Large intestine (tissue), 3 donors: ENCODE measurements at regions not wholly inside any gene's neighbourhood (a gene's known extent, or its start where the extent isn't known, plus 50 kb on each side); places are given as distances from the start of the nearest gene placed in this dataset.

Experiments
- DNase-seq, 2 donors: peaks; one replicate each; pipeline versions ENCODE4 v3.0.0 to v3.0.0-alpha.2; 2013
- H3K27ac ChIP-seq: one replicate; pipeline ENCODE4 v1.5.1; 2013; ENCODE audit warnings: low read length
- H3K27me3 ChIP-seq: 2 replicates; pipeline ENCODE4 v1.6.1; 2013; ENCODE audit warnings: low read length; ENCODE audit not compliant: control insufficient read depth, insufficient read depth
- H3K36me3 ChIP-seq: 2 replicates; pipeline ENCODE4 v1.6.1; 2013; ENCODE audit warnings: low read length; ENCODE audit not compliant: control insufficient read depth, insufficient read depth
- H3K4me1 ChIP-seq: one replicate; pipeline ENCODE4 v1.6.1; 2013; ENCODE audit warnings: low read length; ENCODE audit not compliant: control insufficient read depth, insufficient read depth
- H3K4me3 ChIP-seq: one replicate; pipeline ENCODE4 v1.5.1; 2013; ENCODE audit warnings: low read length
- H3K9me3 ChIP-seq: one replicate; pipeline ENCODE4 v1.6.1; 2013; ENCODE audit warnings: mild to moderate bottlenecking, low read depth, low read length, moderate library complexity; ENCODE audit not compliant: control insufficient read depth
- WGBS: methylation state at CpG from one replicate; pipeline ENCODE4 v1.1.5; 2013; ENCODE audit warnings: low lambda C conversion rate; ENCODE audit not compliant: insufficient coverage; 5-methylcytosine and 5-hydroxymethylcytosine counted together

DNA sequence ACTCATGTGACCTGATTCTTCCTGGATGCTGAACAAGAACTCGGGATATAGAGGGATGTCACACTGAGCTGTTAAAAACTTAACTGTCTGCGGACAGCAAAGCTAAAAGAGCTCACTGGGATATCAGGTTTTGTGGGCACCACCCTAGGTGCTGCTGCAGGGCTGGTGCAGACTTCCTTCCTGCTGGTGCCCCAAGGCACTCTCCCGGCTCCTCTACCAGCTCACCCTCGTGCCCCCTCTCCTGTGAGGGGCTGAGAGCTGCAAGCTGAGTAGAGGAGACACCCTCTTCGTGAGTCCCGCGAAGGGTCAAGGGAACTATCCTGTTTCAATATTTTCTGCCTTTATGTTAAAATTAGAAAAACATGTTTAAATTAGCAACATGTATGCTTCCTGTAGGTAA is 1475.7 kb downstream of the EFNB2 start:
- no peaks in the 10 kb centered on the region for H3K4me1 ChIP-seq
- H3K27ac ChIP-seq, result no peak overlapping the region
- H3K36me3 ChIP-seq, result no peaks in the 10 kb centered on the region
- no peak for DNase-seq
- H3K4me3 ChIP-seq, result no peak overlapping the region
- H3K9me3 ChIP-seq, result no peaks in the 10 kb centered on the region
- WGBS, result no CpG with 5 or more reads among the region's 7 CpGs
- H3K27me3 ChIP-seq, result no peaks in the 10 kb centered on the region

DNA sequence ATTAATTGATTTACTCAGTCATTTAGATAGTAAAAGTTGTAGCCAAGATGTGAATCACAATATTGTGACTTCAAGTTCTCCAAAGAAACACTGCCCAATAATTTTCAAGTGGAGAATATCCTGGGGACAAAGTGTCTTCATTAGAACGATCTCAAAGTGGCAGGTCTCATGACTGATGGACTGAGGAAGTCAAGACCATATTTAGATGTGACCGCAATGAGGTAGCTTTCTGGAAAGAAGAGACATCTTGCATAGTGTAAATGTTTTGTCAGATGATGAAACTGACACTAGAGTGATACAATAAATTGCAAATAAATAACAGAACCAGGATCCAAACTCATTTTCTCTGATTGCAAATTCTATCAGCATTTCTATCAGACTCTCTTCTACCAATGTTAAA is 1476.9 kb downstream of the EFNB2 start:
- 100% methylated on average over 1 of the region's 2 CpGs for WGBS
- Histone ChIP-seq H3K27me3 (no peaks in the 10 kb centered on the region), H3K27ac (no peak overlapping the region), H3K4me3 (no peak overlapping the region), H3K36me3 (no peaks in the 10 kb centered on the region), H3K9me3 (no peaks in the 10 kb centered on the region), H3K4me1 (no peaks in the 10 kb centered on the region)
- DNase-seq, result no peak

DNA sequence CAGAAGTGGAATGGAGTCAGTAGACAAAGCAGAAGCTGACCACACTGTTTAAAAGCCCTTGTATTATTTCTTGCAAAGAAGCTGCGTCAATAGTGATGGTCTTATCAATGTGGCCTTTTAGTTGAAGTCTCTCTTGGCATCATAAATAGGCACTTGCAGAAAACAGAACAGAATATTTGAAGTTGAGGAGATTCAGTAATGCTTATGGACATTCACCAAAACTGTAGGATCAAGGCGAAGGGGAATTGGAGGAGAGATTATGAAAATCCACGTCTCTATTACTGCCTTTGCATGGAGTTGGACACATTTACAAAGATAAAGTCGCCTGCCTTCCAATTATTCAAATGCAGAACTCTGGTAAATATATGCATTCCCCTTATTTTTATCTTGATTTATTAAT is 1482.8 kb downstream of the EFNB2 start:
- no peaks in the 10 kb centered on the region for H3K9me3 ChIP-seq
- H3K4me1 ChIP-seq, result no peaks in the 10 kb centered on the region
- no peak overlapping the region for H3K27ac ChIP-seq
- no peak overlapping the region for H3K4me3 ChIP-seq
- no peaks in the 10 kb centered on the region for H3K27me3 ChIP-seq
- DNase-seq, result no peak
- no peaks in the 10 kb centered on the region for H3K36me3 ChIP-seq
- 100% methylated on average over 1 of the region's 4 CpGs for WGBS

DNA sequence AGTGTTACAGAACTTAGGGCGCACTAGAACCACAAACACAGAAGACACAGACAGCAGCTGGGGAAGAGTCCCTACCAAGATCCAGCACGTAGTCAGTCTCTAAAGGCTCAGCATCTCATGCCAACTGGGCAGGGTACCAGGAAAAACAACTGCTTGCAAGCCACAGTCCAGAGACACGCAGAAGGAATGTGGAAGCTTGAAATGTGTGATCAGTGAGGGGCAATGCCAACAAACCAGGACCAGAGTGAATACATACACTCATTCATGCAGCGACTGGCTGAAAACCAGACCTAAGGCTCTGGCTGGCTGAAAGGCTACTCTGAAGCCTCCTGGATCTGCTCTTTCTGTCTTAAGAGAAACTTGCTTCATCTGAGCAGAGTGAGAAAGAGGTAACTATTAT is 1484.8 kb downstream of the EFNB2 start:
- H3K27me3 ChIP-seq, result no peaks in the 10 kb centered on the region

DNA sequence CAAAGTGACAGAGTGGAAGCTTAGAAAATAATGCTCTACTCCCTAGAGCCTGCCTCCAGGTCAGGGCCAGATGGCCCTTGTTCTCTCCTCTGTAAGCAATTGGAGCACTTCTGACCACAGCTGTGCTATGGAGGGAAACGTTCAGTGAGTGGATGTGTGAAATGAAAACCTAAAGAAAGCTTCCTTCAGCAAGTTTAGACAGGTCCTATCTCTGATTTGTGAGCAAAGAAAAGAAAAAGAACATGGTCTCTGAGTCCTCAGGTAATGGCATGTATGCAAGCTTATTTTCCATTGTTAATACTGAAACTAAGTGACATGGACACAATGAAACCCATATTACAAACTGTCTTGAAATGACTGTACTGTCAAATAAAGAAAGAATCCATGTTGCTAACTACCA is 1486.8 kb downstream of the EFNB2 start:
- H3K27ac ChIP-seq, result no peak overlapping the region
- no peaks in the 10 kb centered on the region for H3K36me3 ChIP-seq
- no peaks in the 10 kb centered on the region for H3K4me1 ChIP-seq
- no peaks in the 10 kb centered on the region for H3K27me3 ChIP-seq
- no peak overlapping the region for H3K4me3 ChIP-seq
- no CpG with 5 or more reads among the region's 1 CpG for WGBS
- no peak for DNase-seq
- no peaks in the 10 kb centered on the region for H3K9me3 ChIP-seq

More for the DNA sequence above, 1484.8 kb downstream of the EFNB2 start:
- Histone ChIP-seq H3K9me3 (no peaks in the 10 kb centered on the region), H3K4me1 (no peaks in the 10 kb centered on the region), H3K36me3 (no peaks in the 10 kb centered on the region), H3K4me3 (no peak overlapping the region), H3K27ac (no peak overlapping the region)
- WGBS, result no CpG with 5 or more reads among the region's 4 CpGs
- DNase-seq, result no peak

DNA sequence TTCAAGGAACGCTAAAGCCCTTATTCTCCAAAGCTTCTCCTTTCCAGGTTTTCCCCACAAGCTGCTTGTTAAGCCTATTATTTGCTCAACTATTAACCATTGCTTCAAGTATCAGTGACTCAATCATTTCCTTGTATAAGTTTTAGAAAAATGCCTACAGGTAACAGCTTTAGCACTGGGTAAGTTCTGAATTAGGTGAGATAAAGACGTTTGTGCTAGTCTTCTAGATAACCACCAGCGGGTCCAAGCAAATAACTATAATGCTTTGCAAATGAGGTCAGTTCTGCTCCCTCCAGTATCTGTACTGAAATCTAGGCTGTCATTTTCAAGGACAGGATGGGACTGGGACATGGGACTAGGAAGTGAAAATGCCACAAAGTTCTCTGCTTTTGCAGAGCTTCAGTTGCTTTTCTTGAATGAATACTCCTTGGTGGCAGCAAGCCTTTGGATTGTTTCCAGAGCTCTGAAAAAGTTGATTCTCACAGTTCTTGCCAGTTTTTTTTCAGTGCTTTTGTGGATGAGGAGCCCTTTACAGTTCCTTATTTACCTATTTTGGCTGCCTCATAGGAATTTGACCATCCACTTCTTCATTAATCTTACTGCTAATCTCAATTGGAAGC is 1487.7 kb downstream of the EFNB2 start:
- Histone ChIP-seq H3K4me1 (no peaks in the 10 kb centered on the region), H3K36me3 (no peaks in the 10 kb centered on the region), H3K4me3 (no peak overlapping the region), H3K9me3 (no peaks in the 10 kb centered on the region), H3K27ac (no peak overlapping the region), H3K27me3 (no peaks in the 10 kb centered on the region)
- no peak for DNase-seq
- WGBS, result no CpG with 5 or more reads among the region's 3 CpGs

DNA sequence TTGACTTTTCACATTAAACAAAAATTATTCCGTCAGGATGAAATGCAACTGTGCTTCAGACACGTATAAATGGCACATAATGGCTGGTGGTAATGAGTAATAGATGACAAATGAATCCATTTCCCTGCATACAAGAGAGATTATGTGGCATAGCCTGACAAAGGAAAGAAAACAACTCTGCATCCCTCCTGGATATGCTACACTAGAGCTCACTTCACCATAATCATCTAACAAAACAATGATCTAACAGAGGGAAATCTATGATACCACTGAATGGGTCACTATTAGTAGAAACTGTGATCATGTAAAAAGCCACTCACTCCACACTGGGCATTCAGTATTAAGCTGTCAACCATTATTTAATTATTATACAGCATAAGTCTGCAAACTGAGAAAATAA is 1498.4 kb downstream of the EFNB2 start:
- Histone ChIP-seq H3K4me3 (no peak overlapping the region), H3K4me1 (no peaks in the 10 kb centered on the region), H3K36me3 (no peaks in the 10 kb centered on the region), H3K9me3 (no peaks in the 10 kb centered on the region), H3K27me3 (no peaks in the 10 kb centered on the region), H3K27ac (no peak overlapping the region)
- DNase-seq, result no peak
- WGBS, result 94% methylated on average over 2 of the region's 2 CpGs

DNA sequence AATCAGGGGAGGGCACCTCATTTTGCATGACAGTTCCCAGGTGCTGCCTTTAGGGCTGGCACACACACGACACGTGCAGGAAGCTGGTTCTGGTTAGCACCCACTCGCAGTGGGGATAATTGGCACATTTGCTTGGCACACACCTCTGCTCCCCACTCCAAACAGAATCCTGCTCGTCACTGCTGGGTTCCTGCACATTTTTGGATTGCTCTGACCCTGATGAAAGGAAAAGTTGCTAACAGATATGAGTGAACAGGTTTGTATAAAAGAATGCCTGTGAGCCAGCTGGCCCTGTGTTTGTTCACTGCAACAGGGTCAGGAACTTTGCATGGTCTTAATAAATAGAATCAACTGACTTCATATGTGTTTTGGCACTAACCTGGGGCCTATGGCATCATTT is 1500.4 kb downstream of the EFNB2 start:
- Histone ChIP-seq H3K4me1 (no peaks in the 10 kb centered on the region), H3K36me3 (no peaks in the 10 kb centered on the region), H3K27ac (no peak overlapping the region), H3K27me3 (no peaks in the 10 kb centered on the region), H3K4me3 (no peak overlapping the region), H3K9me3 (no peaks in the 10 kb centered on the region)
- DNase-seq, result no peak
- WGBS, result no CpG with 5 or more reads among the region's 4 CpGs

DNA sequence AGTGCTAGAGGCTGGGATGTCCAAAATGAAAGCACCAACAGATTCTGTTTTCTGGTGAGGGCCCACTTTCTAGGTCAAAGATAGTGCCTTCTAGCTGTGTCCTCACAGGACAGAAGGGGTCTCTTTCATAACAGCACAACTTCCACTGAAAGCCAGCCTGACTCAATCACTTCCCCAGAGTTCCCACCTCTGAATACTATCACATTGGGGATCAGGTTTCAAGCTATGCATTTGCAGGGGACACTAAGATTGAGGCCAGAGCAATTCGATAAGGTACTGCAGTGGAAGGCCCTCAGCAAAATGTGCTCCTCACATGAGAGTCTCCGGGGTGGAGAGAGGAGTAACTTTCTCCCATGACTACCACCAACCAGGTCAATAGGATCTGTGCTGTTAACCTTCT is 1501.5 kb downstream of the EFNB2 start:
- WGBS, result no CpG with 5 or more reads among the region's 2 CpGs
- no peak for DNase-seq
- Histone ChIP-seq H3K9me3 (no peaks in the 10 kb centered on the region), H3K27ac (no peak overlapping the region), H3K27me3 (no peaks in the 10 kb centered on the region), H3K4me1 (no peaks in the 10 kb centered on the region), H3K36me3 (no peaks in the 10 kb centered on the region), H3K4me3 (no peak overlapping the region)

DNA sequence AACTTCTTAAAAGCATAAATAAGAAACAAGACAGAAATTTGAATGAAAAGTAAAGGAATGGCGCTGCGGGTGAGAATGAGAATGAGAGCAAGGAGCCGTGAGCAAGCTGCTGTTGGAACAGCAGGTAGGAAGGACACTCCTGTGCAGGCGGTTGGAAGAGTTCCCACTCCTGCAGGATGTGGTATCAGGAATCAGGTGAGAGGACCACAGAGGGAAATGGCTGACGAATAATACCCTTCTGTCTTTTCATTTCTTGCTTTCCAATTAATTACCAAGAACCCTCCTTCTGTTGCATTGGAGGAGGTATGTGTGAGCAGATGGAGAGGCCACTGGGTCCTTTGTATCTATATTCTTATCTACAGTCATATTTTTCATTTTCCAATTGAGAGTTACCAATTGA is 1504.2 kb downstream of the EFNB2 start:
- Histone ChIP-seq H3K27ac (no peak overlapping the region), H3K4me3 (no peak overlapping the region), H3K27me3 (no peaks in the 10 kb centered on the region), H3K36me3 (no peaks in the 10 kb centered on the region), H3K9me3 (no peaks in the 10 kb centered on the region), H3K4me1 (no peaks in the 10 kb centered on the region)
- no peak for DNase-seq
- 96% methylated on average over 3 of the region's 5 CpGs for WGBS

DNA sequence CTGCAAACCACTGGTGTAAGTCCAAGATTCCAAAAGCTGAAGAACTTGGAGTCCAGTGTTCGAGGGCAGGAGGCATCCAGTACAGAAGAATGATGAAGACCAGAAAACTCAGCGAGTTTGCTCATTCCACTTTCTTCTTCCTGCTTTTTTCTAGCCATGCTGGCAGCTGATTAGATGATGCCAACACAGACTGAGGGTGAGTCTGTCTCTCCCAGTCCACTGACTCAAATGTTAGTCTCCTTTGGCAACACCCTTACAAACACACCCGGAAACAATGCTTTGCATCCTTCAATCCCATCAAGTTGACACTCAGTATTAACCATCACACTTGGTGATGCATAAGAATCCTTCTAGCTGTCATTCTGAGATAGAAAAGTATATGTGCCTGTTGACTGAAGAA is 1504.6 kb downstream of the EFNB2 start:
- Histone ChIP-seq H3K36me3 (no peaks in the 10 kb centered on the region), H3K4me3 (no peak overlapping the region), H3K27me3 (no peaks in the 10 kb centered on the region), H3K4me1 (no peaks in the 10 kb centered on the region), H3K27ac (no peak overlapping the region), H3K9me3 (no peaks in the 10 kb centered on the region)
- WGBS, result no CpG with 5 or more reads among the region's 3 CpGs
- DNase-seq, result no peak
